HCT116 (cell line): ENCODE measurements at regions not wholly inside any gene's neighbourhood (a gene's known extent, or its start where the extent isn't known, plus 50 kb on each side); places are given as distances from the start of the nearest gene placed in this dataset.

ENCODE experiments used
- ATAC-seq: fragments of 200-7000 bp; cut with Tn5 transposase; 2 replicates; pipeline ENCODE4 v1.9.1; 2020; ENCODE audit warnings: mild to moderate bottlenecking, moderate library complexity
- BruUV-seq: library from RNA; stranded (reverse); fragments of 400-500 nt; replicated peaks from 2 replicates; lab custom pipeline; 2021; lab: Mats Ljungman, UMichigan
- CTCF ChIA-PET: fragments of 300-600 bp; sonication (Branson Sonifier 250); formaldehyde crosslinking; loops from one replicate; lab custom pipeline; 2021; ENCODE audit warnings: antibody characterized with exemption; lab: Charles Lee
- POLR2A ChIA-PET: fragments of 300-600, 350-600 bp; sonication (Branson Sonifier 250); formaldehyde crosslinking; loops from one replicate; lab custom pipeline; 2021; ENCODE audit warnings: antibody characterized with exemption; lab: Charles Lee
- RAD21 ChIA-PET, 2 experiments: fragments of 300-600 bp; sonication (Branson Sonifier 250); formaldehyde crosslinking; loops; one replicate each; lab custom pipeline; 2023; ENCODE audit warnings: low total read pairs in 2 of 2; ENCODE audit not compliant: uncharacterized antibody in 2 of 2, unreplicated experiment in 2 of 2, low non-redundant PET in 1 of 2; lab: Charles Lee
- DNase-seq: peaks from one replicate; pipeline ENCODE4 v3.0.0-alpha.2; 2010; ENCODE audit warnings: low read depth, low spot score
- H2AFZ ChIP-seq: fragments of 200-600 bp; shearing (Covaris generic), sonication (generic); 2 replicates; pipeline ENCODE4 v1.6.1; 2017; ENCODE audit warnings: low read depth, mixed run types, mixed read lengths, antibody characterized with exemption, low read length; ENCODE audit not compliant: poor library complexity, severe bottlenecking
- H3K27ac ChIP-seq: 2 replicates; pipeline ENCODE4 v1.5.1; 2012; ENCODE audit warnings: low read depth, low read length
- H3K27me3 ChIP-seq: fragments of 200-600 bp; sonication (generic); 2 replicates; pipeline ENCODE4 v1.6.1; 2016; ENCODE audit warnings: mixed run types, low read length, mixed read lengths; ENCODE audit not compliant: insufficient read depth
- H3K36me3 ChIP-seq, 2 experiments: fragments of 200-500 bp in 1 of 2; fragments of 200-600 bp in 1 of 2; sonication (Bioruptor generic) in 1 of 2; sonication (generic) in 1 of 2; 2 replicates each; pipeline versions ENCODE4 v1.5.1 to v1.6.1; 2014 to 2016; ENCODE audit warnings: low read length in 2 of 2, inconsistent platforms in 1 of 2, mixed read lengths in 1 of 2, mixed run types in 1 of 2; ENCODE audit not compliant: insufficient read depth in 2 of 2, control insufficient read depth in 1 of 2
- H3K4me1 ChIP-seq, 2 experiments: fragments of 200-600 bp in 1 of 2; sonication (generic) in 1 of 2; 2 replicates each; pipeline versions ENCODE4 v1.5.1 to v1.6.1; 2012 to 2017; ENCODE audit warnings: low read length in 2 of 2, inconsistent platforms in 1 of 2, mild to moderate bottlenecking in 1 of 2, mixed read lengths in 1 of 2, mixed run types in 1 of 2, moderate library complexity in 1 of 2; ENCODE audit not compliant: insufficient read depth in 2 of 2, control insufficient read depth in 1 of 2
- H3K4me2 ChIP-seq: fragments of 200-600 bp; sonication (generic); 2 replicates; pipeline ENCODE4 v1.6.1; 2017; ENCODE audit warnings: mixed run types, low read length, mixed read lengths
- H3K4me3 ChIP-seq, 2 experiments: fragments of 200-600 bp in 1 of 2; sonication (generic) in 1 of 2; replicated peaks in 1 of 2; 2 replicates each; pipeline ENCODE4 v1.5.1; 2011 to 2016; ENCODE audit warnings: low read length in 2 of 2, control low read depth in 1 of 2, low read depth in 1 of 2, mild to moderate bottlenecking in 1 of 2, mixed read lengths in 1 of 2, mixed run types in 1 of 2
- H3K79me2 ChIP-seq: fragments of 200-600 bp; sonication (generic); 2 replicates; pipeline ENCODE4 v1.6.1; 2017; ENCODE audit warnings: mild to moderate bottlenecking, mixed run types, low read length, moderate library complexity, mixed read lengths; ENCODE audit not compliant: insufficient read depth
- H3K9ac ChIP-seq: fragments of 200-600 bp; sonication (generic); 2 replicates; pipeline ENCODE4 v1.6.1; 2016; ENCODE audit warnings: low read length, mixed read lengths
- H3K9me2 ChIP-seq: fragments of 200-600 bp; sonication (generic), shearing (Covaris generic); 2 replicates; pipeline ENCODE4 v1.6.1; 2017; ENCODE audit warnings: mixed run types, mild to moderate bottlenecking, moderate library complexity; ENCODE audit not compliant: insufficient read depth
- H3K9me3 ChIP-seq, 2 experiments: fragments of 200-500 bp in 1 of 2; fragments of 200-600 bp in 1 of 2; sonication (Bioruptor generic) in 1 of 2; sonication (generic) in 1 of 2; 2 replicates each; pipeline ENCODE4 v1.6.1; 2014 to 2017; ENCODE audit warnings: low read length in 2 of 2, mixed read lengths in 2 of 2, inconsistent platforms in 1 of 2, low read depth in 1 of 2, mild to moderate bottlenecking in 1 of 2, mixed run types in 1 of 2, moderate library complexity in 1 of 2; ENCODE audit not compliant: control insufficient read depth in 1 of 2, insufficient read depth in 1 of 2
- H4K20me1 ChIP-seq: fragments of 200-600 bp; sonication (generic), shearing (Covaris generic); 2 replicates; pipeline ENCODE4 v1.6.1; 2017; ENCODE audit warnings: mixed run types, mild to moderate bottlenecking, moderate library complexity; ENCODE audit not compliant: insufficient read depth
- CBX3 ChIP-seq: IDR thresholded peaks from 2 replicates; pipeline ENCODE4 v1.6.1; 2012; ENCODE audit warnings: low read depth
- CEBPB ChIP-seq: IDR thresholded peaks from 2 replicates; pipeline ENCODE4 v1.6.1; 2012; ENCODE audit warnings: low read depth
- EGR1 ChIP-seq: IDR thresholded peaks from 2 replicates; pipeline ENCODE4 v1.6.1; 2012; ENCODE audit warnings: low read depth
- EZH2 ChIP-seq: fragments of 200-600 bp; sonication (generic); IDR thresholded peaks from 2 replicates; pipeline ENCODE4 v1.6.1; 2017; ENCODE audit warnings: antibody characterized with exemption, mixed run types
- FOSL1 ChIP-seq: IDR thresholded peaks from 2 replicates; pipeline ENCODE4 v1.6.1; 2012; ENCODE audit warnings: low read depth
- POLR2A ChIP-seq: IDR thresholded peaks from 2 replicates; pipeline ENCODE4 v1.7.0; 2011; ENCODE audit warnings: borderline replicate concordance; ENCODE audit not compliant: insufficient read depth, insufficient read length; ENCODE audit errors: extremely low read depth
- RAD21 ChIP-seq: IDR thresholded peaks from 2 replicates; pipeline ENCODE4 v1.6.1; 2012; ENCODE audit warnings: low read depth, mild to moderate bottlenecking
- SP1 ChIP-seq: IDR thresholded peaks from 2 replicates; pipeline ENCODE4 v1.6.1; 2012; ENCODE audit warnings: low read depth
- SRF ChIP-seq: IDR thresholded peaks from 2 replicates; pipeline ENCODE4 v1.6.1; 2012; ENCODE audit warnings: low read depth
- TCF7L2 ChIP-seq: IDR thresholded peaks from 2 replicates; pipeline ENCODE4 v1.7.0; 2011; ENCODE audit warnings: borderline replicate concordance, inconsistent platforms; ENCODE audit not compliant: insufficient read depth, insufficient read length; ENCODE audit errors: extremely low read depth
- YY1 ChIP-seq: IDR thresholded peaks from 2 replicates; pipeline ENCODE4 v1.6.1; 2011; ENCODE audit warnings: low read length, low read depth, moderate library complexity, mild to moderate bottlenecking; ENCODE audit not compliant: insufficient replicate concordance; ENCODE audit errors: extremely low read depth
- ZFX ChIP-seq: fragments of 450-650 bp; IDR thresholded peaks from 2 replicates; pipeline ENCODE4 v1.6.1; 2017
- ZNF274 ChIP-seq: fragments of 200-500 bp; sonication (Bioruptor generic); IDR thresholded peaks from 2 replicates; pipeline ENCODE4 v1.6.1; 2014; ENCODE audit warnings: mild to moderate bottlenecking, low read depth, low read length, inconsistent platforms
- intact Hi-C: fragments of 100-400 bp; cut with micrococcal nuclease; formaldehyde crosslinking; loops from 2 replicates; pipeline ENCODE4 v1.10.0; 2022
- TF ChIP-seq, protein P1 (sequence below): IDR thresholded peaks from 2 replicates; pipeline ENCODE4 v1.6.1; 2011; ENCODE audit warnings: mild to moderate bottlenecking, low read length, moderate library complexity; ENCODE audit not compliant: insufficient replicate concordance; ENCODE audit errors: extremely low read depth
- TF ChIP-seq, protein P2 (sequence below): IDR thresholded peaks from 2 replicates; pipeline ENCODE4 v1.6.1; 2012; ENCODE audit warnings: low read depth
- TF ChIP-seq, protein P3 (sequence below): IDR thresholded peaks from 2 replicates; pipeline ENCODE4 v1.6.1; 2012
- TF ChIP-seq, protein P4 (sequence below), 3 experiments: fragments of 200-600 bp in 1 of 3; sonication (generic) in 1 of 3; IDR thresholded peaks in 2 of 3; conservative IDR thresholded peaks in 1 of 3; 2 replicates each; pipeline ENCODE4 v1.5.1; 2012 to 2017; ENCODE audit warnings: low read depth in 2 of 3, low read length in 2 of 3, antibody characterized with exemption in 1 of 3, borderline replicate concordance in 1 of 3, control low read depth in 1 of 3, mild to moderate bottlenecking in 1 of 3, mixed read lengths in 1 of 3, mixed run types in 1 of 3, moderate library complexity in 1 of 3; ENCODE audit not compliant: insufficient read depth in 1 of 3

DNA sequence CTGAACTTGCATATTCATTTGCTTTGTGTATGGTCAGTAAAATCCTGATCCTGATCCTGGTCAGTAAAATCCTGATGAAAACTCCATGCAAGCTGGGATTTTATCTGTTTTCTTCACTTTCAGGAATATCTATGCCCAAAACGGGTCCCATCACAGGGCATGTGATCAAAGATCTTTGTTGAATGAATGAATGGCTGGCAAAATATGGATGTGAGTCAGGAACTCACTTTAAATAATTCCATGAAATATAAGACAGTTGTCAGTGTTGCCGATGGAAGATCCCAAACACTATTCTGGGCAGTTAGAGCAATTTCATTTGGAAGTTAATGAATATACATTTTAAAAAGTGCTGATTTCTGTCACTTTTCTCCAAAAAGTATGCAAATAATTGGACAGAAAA is 598.4 kb downstream of the GBA3 start:
- BruUV-seq, result no TSS peak
- no peaks in the 10 kb centered on the region for H4K20me1 ChIP-seq
- ChIA-PET CTCF (no interaction called here), POLR2A (no interaction called here)
- no peak overlapping the region for H3K4me2 ChIP-seq
- H2AFZ ChIP-seq, result no peak overlapping the region
- H3K4me1 ChIP-seq, result no peaks in the 10 kb centered on the region
- H3K9me2 ChIP-seq, result no peaks in the 10 kb centered on the region
- no peaks in the 10 kb centered on the region for H3K27me3 ChIP-seq
- no peaks in the 10 kb centered on the region for H3K36me3 ChIP-seq
- TF ChIP-seq EGR1 (no peak), TCF7L2 (no peak), POLR2A (no peak), FOSL1 (no peak), SP1 (no peak), EZH2 (no peak), CBX3 (no peak), CEBPB (no peak), ZNF274 (no peak), SRF (no peak), YY1 (no peak), ZFX (no peak), RAD21 (no peak)
- TF ChIP-seq, protein P1, sequence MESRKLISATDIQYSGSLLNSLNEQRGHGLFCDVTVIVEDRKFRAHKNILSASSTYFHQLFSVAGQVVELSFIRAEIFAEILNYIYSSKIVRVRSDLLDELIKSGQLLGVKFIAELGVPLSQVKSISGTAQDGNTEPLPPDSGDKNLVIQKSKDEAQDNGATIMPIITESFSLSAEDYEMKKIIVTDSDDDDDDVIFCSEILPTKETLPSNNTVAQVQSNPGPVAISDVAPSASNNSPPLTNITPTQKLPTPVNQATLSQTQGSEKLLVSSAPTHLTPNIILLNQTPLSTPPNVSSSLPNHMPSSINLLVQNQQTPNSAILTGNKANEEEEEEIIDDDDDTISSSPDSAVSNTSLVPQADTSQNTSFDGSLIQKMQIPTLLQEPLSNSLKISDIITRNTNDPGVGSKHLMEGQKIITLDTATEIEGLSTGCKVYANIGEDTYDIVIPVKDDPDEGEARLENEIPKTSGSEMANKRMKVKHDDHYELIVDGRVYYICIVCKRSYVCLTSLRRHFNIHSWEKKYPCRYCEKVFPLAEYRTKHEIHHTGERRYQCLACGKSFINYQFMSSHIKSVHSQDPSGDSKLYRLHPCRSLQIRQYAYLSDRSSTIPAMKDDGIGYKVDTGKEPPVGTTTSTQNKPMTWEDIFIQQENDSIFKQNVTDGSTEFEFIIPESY, result no peak
- TF ChIP-seq, protein P2, sequence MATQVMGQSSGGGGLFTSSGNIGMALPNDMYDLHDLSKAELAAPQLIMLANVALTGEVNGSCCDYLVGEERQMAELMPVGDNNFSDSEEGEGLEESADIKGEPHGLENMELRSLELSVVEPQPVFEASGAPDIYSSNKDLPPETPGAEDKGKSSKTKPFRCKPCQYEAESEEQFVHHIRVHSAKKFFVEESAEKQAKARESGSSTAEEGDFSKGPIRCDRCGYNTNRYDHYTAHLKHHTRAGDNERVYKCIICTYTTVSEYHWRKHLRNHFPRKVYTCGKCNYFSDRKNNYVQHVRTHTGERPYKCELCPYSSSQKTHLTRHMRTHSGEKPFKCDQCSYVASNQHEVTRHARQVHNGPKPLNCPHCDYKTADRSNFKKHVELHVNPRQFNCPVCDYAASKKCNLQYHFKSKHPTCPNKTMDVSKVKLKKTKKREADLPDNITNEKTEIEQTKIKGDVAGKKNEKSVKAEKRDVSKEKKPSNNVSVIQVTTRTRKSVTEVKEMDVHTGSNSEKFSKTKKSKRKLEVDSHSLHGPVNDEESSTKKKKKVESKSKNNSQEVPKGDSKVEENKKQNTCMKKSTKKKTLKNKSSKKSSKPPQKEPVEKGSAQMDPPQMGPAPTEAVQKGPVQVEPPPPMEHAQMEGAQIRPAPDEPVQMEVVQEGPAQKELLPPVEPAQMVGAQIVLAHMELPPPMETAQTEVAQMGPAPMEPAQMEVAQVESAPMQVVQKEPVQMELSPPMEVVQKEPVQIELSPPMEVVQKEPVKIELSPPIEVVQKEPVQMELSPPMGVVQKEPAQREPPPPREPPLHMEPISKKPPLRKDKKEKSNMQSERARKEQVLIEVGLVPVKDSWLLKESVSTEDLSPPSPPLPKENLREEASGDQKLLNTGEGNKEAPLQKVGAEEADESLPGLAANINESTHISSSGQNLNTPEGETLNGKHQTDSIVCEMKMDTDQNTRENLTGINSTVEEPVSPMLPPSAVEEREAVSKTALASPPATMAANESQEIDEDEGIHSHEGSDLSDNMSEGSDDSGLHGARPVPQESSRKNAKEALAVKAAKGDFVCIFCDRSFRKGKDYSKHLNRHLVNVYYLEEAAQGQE, result no peak
- TF ChIP-seq, protein P3, sequence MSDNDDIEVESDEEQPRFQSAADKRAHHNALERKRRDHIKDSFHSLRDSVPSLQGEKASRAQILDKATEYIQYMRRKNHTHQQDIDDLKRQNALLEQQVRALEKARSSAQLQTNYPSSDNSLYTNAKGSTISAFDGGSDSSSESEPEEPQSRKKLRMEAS, result no peak
- TF ChIP-seq, protein P4, sequence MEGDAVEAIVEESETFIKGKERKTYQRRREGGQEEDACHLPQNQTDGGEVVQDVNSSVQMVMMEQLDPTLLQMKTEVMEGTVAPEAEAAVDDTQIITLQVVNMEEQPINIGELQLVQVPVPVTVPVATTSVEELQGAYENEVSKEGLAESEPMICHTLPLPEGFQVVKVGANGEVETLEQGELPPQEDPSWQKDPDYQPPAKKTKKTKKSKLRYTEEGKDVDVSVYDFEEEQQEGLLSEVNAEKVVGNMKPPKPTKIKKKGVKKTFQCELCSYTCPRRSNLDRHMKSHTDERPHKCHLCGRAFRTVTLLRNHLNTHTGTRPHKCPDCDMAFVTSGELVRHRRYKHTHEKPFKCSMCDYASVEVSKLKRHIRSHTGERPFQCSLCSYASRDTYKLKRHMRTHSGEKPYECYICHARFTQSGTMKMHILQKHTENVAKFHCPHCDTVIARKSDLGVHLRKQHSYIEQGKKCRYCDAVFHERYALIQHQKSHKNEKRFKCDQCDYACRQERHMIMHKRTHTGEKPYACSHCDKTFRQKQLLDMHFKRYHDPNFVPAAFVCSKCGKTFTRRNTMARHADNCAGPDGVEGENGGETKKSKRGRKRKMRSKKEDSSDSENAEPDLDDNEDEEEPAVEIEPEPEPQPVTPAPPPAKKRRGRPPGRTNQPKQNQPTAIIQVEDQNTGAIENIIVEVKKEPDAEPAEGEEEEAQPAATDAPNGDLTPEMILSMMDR (IDR thresholded peaks at IDR 0.05 in 2 of 3, conservative IDR thresholded peaks at IDR 0.05 in 1 of 3; ENCODE audit: borderline replicate concordance in 1 of 3, insufficient read depth in 1 of 3, low read depth in 2 of 3, low read length in 2 of 3), result no peak
- TF ChIP-seq, all 23 proteins: peak for 0
- Histone ChIP-seq H3K9ac (no peak overlapping the region), H3K9me3 (peaks cover 17 to 31% of the 10 kb centered on the region in 2 experiments; a peak in 2 of 4 replicates), H3K79me2 (no peaks in the 10 kb centered on the region), H3K4me3 (no peak overlapping the region), H3K27ac (no peak overlapping the region)
- ATAC-seq (no peak), DNase-seq (no peak)
- RAD21 ChIA-PET, result no interaction called here
- intact Hi-C loops, result no loop called here
